ENCODE measurements at regions not wholly inside any gene's neighbourhood (a gene's known extent, or its start where the extent isn't known, plus 50 kb on each side); places are given as distances from the start of the nearest gene placed in this dataset.

DNA sequence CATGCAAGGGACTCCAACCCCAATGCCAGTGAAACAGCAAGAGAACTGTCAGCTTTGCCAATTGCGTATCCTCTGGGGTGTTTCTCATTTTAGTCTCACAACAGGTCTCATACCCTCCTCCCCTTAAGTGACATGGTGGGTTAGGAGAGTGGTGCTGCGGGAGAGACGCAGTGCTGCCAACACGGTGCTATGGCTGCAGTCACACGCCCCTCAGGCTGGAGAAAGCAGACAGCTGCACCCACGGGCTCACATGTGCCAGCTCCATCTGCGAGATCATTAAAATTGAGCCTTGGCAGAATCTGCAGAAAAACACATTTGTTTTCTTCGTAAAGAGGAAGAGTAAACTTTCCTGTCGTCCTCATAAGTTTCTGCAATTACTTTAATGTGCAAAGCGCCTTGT is 114.7 kb downstream of the ANKRD60 start:
- TF ChIP-seq, protein P1, sequence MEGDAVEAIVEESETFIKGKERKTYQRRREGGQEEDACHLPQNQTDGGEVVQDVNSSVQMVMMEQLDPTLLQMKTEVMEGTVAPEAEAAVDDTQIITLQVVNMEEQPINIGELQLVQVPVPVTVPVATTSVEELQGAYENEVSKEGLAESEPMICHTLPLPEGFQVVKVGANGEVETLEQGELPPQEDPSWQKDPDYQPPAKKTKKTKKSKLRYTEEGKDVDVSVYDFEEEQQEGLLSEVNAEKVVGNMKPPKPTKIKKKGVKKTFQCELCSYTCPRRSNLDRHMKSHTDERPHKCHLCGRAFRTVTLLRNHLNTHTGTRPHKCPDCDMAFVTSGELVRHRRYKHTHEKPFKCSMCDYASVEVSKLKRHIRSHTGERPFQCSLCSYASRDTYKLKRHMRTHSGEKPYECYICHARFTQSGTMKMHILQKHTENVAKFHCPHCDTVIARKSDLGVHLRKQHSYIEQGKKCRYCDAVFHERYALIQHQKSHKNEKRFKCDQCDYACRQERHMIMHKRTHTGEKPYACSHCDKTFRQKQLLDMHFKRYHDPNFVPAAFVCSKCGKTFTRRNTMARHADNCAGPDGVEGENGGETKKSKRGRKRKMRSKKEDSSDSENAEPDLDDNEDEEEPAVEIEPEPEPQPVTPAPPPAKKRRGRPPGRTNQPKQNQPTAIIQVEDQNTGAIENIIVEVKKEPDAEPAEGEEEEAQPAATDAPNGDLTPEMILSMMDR (conservative IDR thresholded peaks at IDR 0.05; ENCODE audit: low read length), result no peak
- TF ChIP-seq EZH2phosphoT487 (IDR thresholded peaks at IDR 0.05; ENCODE audit: borderline replicate concordance, low read depth, low read length), result no peak

Data from OCI-LY7 (cell line).